ENCODE measurements at regions not wholly inside any gene's neighbourhood (a gene's known extent, or its start where the extent isn't known, plus 50 kb on each side); places are given as distances from the start of the nearest gene placed in this dataset.

- Histone ChIP-seq H3K27me3 (ENCODE audit: insufficient read depth, low read length) (no peaks in the 10 kb centered on the region), H3K9me3 (ENCODE audit: insufficient read depth, low read depth, low read length) (no peaks in the 10 kb centered on the region), H3K9ac (ENCODE audit: low read depth, low read length) (no peak overlapping the region), H3K4me3 (ENCODE audit: low read length) (no peak overlapping the region), H3K36me3 (ENCODE audit: insufficient read depth, low read depth, low read length) (no peaks in the 10 kb centered on the region), H3K4me1 (ENCODE audit: insufficient read depth, low read length) (peaks cover 11% of the 10 kb centered on the region; the same call in 1 of the 2 replicates), H3K27ac (ENCODE audit: low read length) (no peak overlapping the region)
These were observed 204.5 kb downstream of the RAB38 start for GRCh38 chr11:87970762-87971161.

- Histone ChIP-seq H3K4me3 (ENCODE audit: low read length) (no peak overlapping the region), H3K36me3 (ENCODE audit: insufficient read depth, low read depth, low read length) (no peaks in the 10 kb centered on the region), H3K9me3 (ENCODE audit: insufficient read depth, low read depth, low read length) (no peaks in the 10 kb centered on the region), H3K27me3 (ENCODE audit: insufficient read depth, low read length) (no peaks in the 10 kb centered on the region), H3K9ac (ENCODE audit: low read depth, low read length) (no peak overlapping the region), H3K27ac (ENCODE audit: low read length) (no peak overlapping the region), H3K4me1 (ENCODE audit: insufficient read depth, low read length) (peaks cover 11% of the 10 kb centered on the region; the same call in 1 of the 2 replicates)
These were observed 207.8 kb downstream of the RAB38 start for GRCh38 chr11:87967459-87967858.

- no peaks in the 10 kb centered on the region for H3K36me3 ChIP-seq (ENCODE audit: insufficient read depth, low read depth, low read length)
These were observed 208.5 kb downstream of the RAB38 start for GRCh38 chr11:87966694-87967093.

GRCh38 chr11:87966216-87966615 lies 209.0 kb downstream of the RAB38 start:
- Histone ChIP-seq H3K27ac (ENCODE audit: low read length) (no peak overlapping the region), H3K4me3 (ENCODE audit: low read length) (no peak overlapping the region), H3K9me3 (ENCODE audit: insufficient read depth, low read depth, low read length) (no peaks in the 10 kb centered on the region), H3K4me1 (ENCODE audit: insufficient read depth, low read length) (peaks cover 9% of the 10 kb centered on the region; the same call in 1 of the 2 replicates), H3K27me3 (ENCODE audit: insufficient read depth, low read length) (no peaks in the 10 kb centered on the region), H3K9ac (ENCODE audit: low read depth, low read length) (no peak overlapping the region), H3K36me3 (ENCODE audit: insufficient read depth, low read depth, low read length) (no peaks in the 10 kb centered on the region)

More at GRCh38 chr11:87966694-87967093, 208.5 kb downstream of the RAB38 start:
- Histone ChIP-seq H3K9me3 (ENCODE audit: insufficient read depth, low read depth, low read length) (no peaks in the 10 kb centered on the region), H3K27ac (ENCODE audit: low read length) (no peak overlapping the region), H3K27me3 (ENCODE audit: insufficient read depth, low read length) (no peaks in the 10 kb centered on the region), H3K4me3 (ENCODE audit: low read length) (no peak overlapping the region), H3K9ac (ENCODE audit: low read depth, low read length) (no peak overlapping the region), H3K4me1 (ENCODE audit: insufficient read depth, low read length) (peaks cover 11% of the 10 kb centered on the region; the same call in 1 of the 2 replicates)

GRCh38 chr11:87961606-87962005 lies 213.6 kb downstream of the RAB38 start:
- H3K27me3 ChIP-seq (ENCODE audit: insufficient read depth, low read length), result no peaks in the 10 kb centered on the region
- H3K36me3 ChIP-seq (ENCODE audit: insufficient read depth, low read depth, low read length), result no peaks in the 10 kb centered on the region

GRCh38 chr11:87957961-87958360 lies 217.3 kb downstream of the RAB38 start:
- H3K9me3 ChIP-seq (ENCODE audit: insufficient read depth, low read depth, low read length), result no peaks in the 10 kb centered on the region
- no peak overlapping the region for H3K9ac ChIP-seq (ENCODE audit: low read depth, low read length)
- no peaks in the 10 kb centered on the region for H3K4me1 ChIP-seq (ENCODE audit: insufficient read depth, low read length)
- H3K4me3 ChIP-seq (ENCODE audit: low read length), result no peak overlapping the region
- H3K27me3 ChIP-seq (ENCODE audit: insufficient read depth, low read length), result no peaks in the 10 kb centered on the region
- H3K36me3 ChIP-seq (ENCODE audit: insufficient read depth, low read depth, low read length), result no peaks in the 10 kb centered on the region
- H3K27ac ChIP-seq (ENCODE audit: low read length), result no peak overlapping the region

More at GRCh38 chr11:87961606-87962005, 213.6 kb downstream of the RAB38 start:
- Histone ChIP-seq H3K9ac (ENCODE audit: low read depth, low read length) (no peak overlapping the region), H3K4me1 (ENCODE audit: insufficient read depth, low read length) (peaks cover 1% of the 10 kb centered on the region; the same call in 1 of the 2 replicates), H3K9me3 (ENCODE audit: insufficient read depth, low read depth, low read length) (no peaks in the 10 kb centered on the region), H3K4me3 (ENCODE audit: low read length) (no peak overlapping the region), H3K27ac (ENCODE audit: low read length) (no peak overlapping the region)

GRCh38 chr11:87954476-87954875 lies 220.8 kb downstream of the RAB38 start:
- Histone ChIP-seq H3K4me3 (ENCODE audit: low read length) (no peak overlapping the region), H3K27me3 (ENCODE audit: insufficient read depth, low read length) (no peaks in the 10 kb centered on the region), H3K9ac (ENCODE audit: low read depth, low read length) (no peak overlapping the region), H3K27ac (ENCODE audit: low read length) (no peak overlapping the region), H3K36me3 (ENCODE audit: insufficient read depth, low read depth, low read length) (no peaks in the 10 kb centered on the region), H3K4me1 (ENCODE audit: insufficient read depth, low read length) (no peaks in the 10 kb centered on the region), H3K9me3 (ENCODE audit: insufficient read depth, low read depth, low read length) (peaks cover 8% of the 10 kb centered on the region)

- no peaks in the 10 kb centered on the region for H3K27me3 ChIP-seq (ENCODE audit: insufficient read depth, low read length)
- no peaks in the 10 kb centered on the region for H3K9me3 ChIP-seq (ENCODE audit: insufficient read depth, low read depth, low read length)
- no peak overlapping the region for H3K27ac ChIP-seq (ENCODE audit: low read length)
- H3K9ac ChIP-seq (ENCODE audit: low read depth, low read length), result no peak overlapping the region
- no peaks in the 10 kb centered on the region for H3K4me1 ChIP-seq (ENCODE audit: insufficient read depth, low read length)
- no peak overlapping the region for H3K4me3 ChIP-seq (ENCODE audit: low read length)
- H3K36me3 ChIP-seq (ENCODE audit: insufficient read depth, low read depth, low read length), result no peaks in the 10 kb centered on the region
These were observed 232.5 kb downstream of the RAB38 start for GRCh38 chr11:87942786-87943185.

- no peaks in the 10 kb centered on the region for H3K9me3 ChIP-seq (ENCODE audit: insufficient read depth, low read depth, low read length)
- no peaks in the 10 kb centered on the region for H3K4me1 ChIP-seq (ENCODE audit: insufficient read depth, low read length)
- H3K36me3 ChIP-seq (ENCODE audit: insufficient read depth, low read depth, low read length), result no peaks in the 10 kb centered on the region
- no peak overlapping the region for H3K9ac ChIP-seq (ENCODE audit: low read depth, low read length)
- H3K27me3 ChIP-seq (ENCODE audit: insufficient read depth, low read length), result no peaks in the 10 kb centered on the region
- H3K27ac ChIP-seq (ENCODE audit: low read length), result no peak overlapping the region
- no peak overlapping the region for H3K4me3 ChIP-seq (ENCODE audit: low read length)
These were observed 241.1 kb downstream of the RAB38 start for GRCh38 chr11:87934182-87934581.

- Histone ChIP-seq H3K27me3 (ENCODE audit: insufficient read depth, low read length) (no peaks in the 10 kb centered on the region), H3K9me3 (ENCODE audit: insufficient read depth, low read depth, low read length) (no peaks in the 10 kb centered on the region), H3K27ac (ENCODE audit: low read length) (no peak overlapping the region), H3K9ac (ENCODE audit: low read depth, low read length) (no peak overlapping the region), H3K4me1 (ENCODE audit: insufficient read depth, low read length) (peaks cover 3% of the 10 kb centered on the region; the same call in 1 of the 2 replicates), H3K36me3 (ENCODE audit: insufficient read depth, low read depth, low read length) (no peaks in the 10 kb centered on the region), H3K4me3 (ENCODE audit: low read length) (no peak overlapping the region)
These were observed 248.8 kb downstream of the RAB38 start for GRCh38 chr11:87926250-87926970.

GRCh38 chr11:87924125-87924524 lies 251.1 kb downstream of the RAB38 start:
- no peak overlapping the region for H3K9ac ChIP-seq (ENCODE audit: low read depth, low read length)
- peaks cover 3% of the 10 kb centered on the region; the same call in 1 of the 2 replicates for H3K4me1 ChIP-seq (ENCODE audit: insufficient read depth, low read length)
- H3K9me3 ChIP-seq (ENCODE audit: insufficient read depth, low read depth, low read length), result no peaks in the 10 kb centered on the region
- no peaks in the 10 kb centered on the region for H3K36me3 ChIP-seq (ENCODE audit: insufficient read depth, low read depth, low read length)
- H3K4me3 ChIP-seq (ENCODE audit: low read length), result no peak overlapping the region
- H3K27me3 ChIP-seq (ENCODE audit: insufficient read depth, low read length), result no peaks in the 10 kb centered on the region
- H3K27ac ChIP-seq (ENCODE audit: low read length), result no peak overlapping the region

- Histone ChIP-seq H3K27me3 (ENCODE audit: insufficient read depth, low read length) (no peaks in the 10 kb centered on the region), H3K27ac (ENCODE audit: low read length) (no peak overlapping the region), H3K4me1 (ENCODE audit: insufficient read depth, low read length) (no peaks in the 10 kb centered on the region)
These were observed 258.1 kb downstream of the RAB38 start for GRCh38 chr11:87917111-87917510.

More at GRCh38 chr11:87917111-87917510, 258.1 kb downstream of the RAB38 start:
- no peak overlapping the region for H3K9ac ChIP-seq (ENCODE audit: low read depth, low read length)
- no peaks in the 10 kb centered on the region for H3K9me3 ChIP-seq (ENCODE audit: insufficient read depth, low read depth, low read length)
- no peaks in the 10 kb centered on the region for H3K36me3 ChIP-seq (ENCODE audit: insufficient read depth, low read depth, low read length)
- no peak overlapping the region for H3K4me3 ChIP-seq (ENCODE audit: low read length)
